ENCODE measurements at regions not wholly inside any gene's neighbourhood (a gene's known extent, or its start where the extent isn't known, plus 50 kb on each side); places are given as distances from the start of the nearest gene placed in this dataset.

- TF ChIP-seq EZH2 (IDR thresholded peaks at IDR 0.05; ENCODE audit: insufficient read depth, poor library complexity, severe bottlenecking) (no peak), EZH2phosphoT487 (IDR thresholded peaks at IDR 0.05; ENCODE audit: insufficient read depth, low read depth) (no peak)
Measured at GRCh38 chr2:199131136-199131655, 326.5 kb downstream of the SATB2 start.
